ENCODE measurements at regions not wholly inside any gene's neighbourhood (a gene's known extent, or its start where the extent isn't known, plus 50 kb on each side); places are given as distances from the start of the nearest gene placed in this dataset.

- no peak for DNase-seq (ENCODE audit: low read depth)
- no peak for TF ChIP-seq CTCF (conservative IDR thresholded peaks at IDR 0.05; ENCODE audit: low read length)
- H3K4me3 ChIP-seq (ENCODE audit: low read length) = no peak overlapping the region
These were observed 69.1 kb upstream of the MAP4K3 start for GRCh38 chr2:39506215-39506614.

GRCh38 chr2:39508198-39508597, 71.1 kb upstream of the MAP4K3 start:
- no peak for TF ChIP-seq CTCF (conservative IDR thresholded peaks at IDR 0.05; ENCODE audit: low read length)
- peak; percentile 75 for DNase-seq (ENCODE audit: low read depth)
- no peak overlapping the region for H3K4me3 ChIP-seq (ENCODE audit: low read length)

- no peak for DNase-seq (ENCODE audit: low read depth)
- no peak overlapping the region for H3K4me3 ChIP-seq (ENCODE audit: low read length)
- TF ChIP-seq CTCF (conservative IDR thresholded peaks at IDR 0.05; ENCODE audit: low read length) = no peak
These were observed 73.1 kb upstream of the MAP4K3 start for GRCh38 chr2:39510140-39510539.

- no peak for TF ChIP-seq CTCF (conservative IDR thresholded peaks at IDR 0.05; ENCODE audit: low read length)
- no peak for DNase-seq (ENCODE audit: low read depth)
- no peak overlapping the region for H3K4me3 ChIP-seq (ENCODE audit: low read length)
These were observed 74.1 kb upstream of the MAP4K3 start for GRCh38 chr2:39511219-39511604.

- DNase-seq (ENCODE audit: low read depth) = no peak
- no peak for TF ChIP-seq CTCF (conservative IDR thresholded peaks at IDR 0.05; ENCODE audit: low read length)
- no peak overlapping the region for H3K4me3 ChIP-seq (ENCODE audit: low read length)
These were observed 74.7 kb upstream of the MAP4K3 start for GRCh38 chr2:39511605-39512433.

- TF ChIP-seq CTCF (conservative IDR thresholded peaks at IDR 0.05; ENCODE audit: low read length) = no peak
- no peak overlapping the region for H3K4me3 ChIP-seq (ENCODE audit: low read length)
- DNase-seq (ENCODE audit: low read depth) = no peak
These were observed 75.4 kb upstream of the MAP4K3 start for GRCh38 chr2:39512434-39512935.

GRCh38 chr2:39512941-39513340, 75.9 kb upstream of the MAP4K3 start:
- no peak overlapping the region for H3K4me3 ChIP-seq (ENCODE audit: low read length)
- DNase-seq (ENCODE audit: low read depth) = no peak
- TF ChIP-seq CTCF (conservative IDR thresholded peaks at IDR 0.05; ENCODE audit: low read length) = no peak
